Ectodermal cell (in vitro differentiated cells): ENCODE measurements at regions not wholly inside any gene's neighbourhood (a gene's known extent, or its start where the extent isn't known, plus 50 kb on each side); places are given as distances from the start of the nearest gene placed in this dataset.

Experiments
- H3K27ac ChIP-seq: 2 replicates; pipeline ENCODE4 v1.7.0; 2013; ENCODE audit warnings: mild to moderate bottlenecking, low read depth, low read length; ENCODE audit not compliant: insufficient read depth, poor library complexity, severe bottlenecking
- H3K27me3 ChIP-seq: 2 replicates; pipeline ENCODE4 v1.7.0; 2013; ENCODE audit warnings: mild to moderate bottlenecking, low read length; ENCODE audit not compliant: insufficient read depth, control insufficient read depth, poor library complexity, severe bottlenecking
- H3K36me3 ChIP-seq: one replicate; pipeline ENCODE4 v1.7.0; 2013; ENCODE audit warnings: low read length; ENCODE audit not compliant: control insufficient read depth, insufficient read depth
- H3K4me1 ChIP-seq: one replicate; pipeline ENCODE4 v1.7.0; 2013; ENCODE audit warnings: low read length; ENCODE audit not compliant: control insufficient read depth, insufficient read depth
- H3K4me3 ChIP-seq: 2 replicates; pipeline ENCODE4 v1.7.0; 2013; ENCODE audit warnings: low read depth, low read length, control low read depth; ENCODE audit not compliant: insufficient read depth
- H3K9me3 ChIP-seq: 2 replicates; pipeline ENCODE4 v1.7.0; 2013; ENCODE audit warnings: mild to moderate bottlenecking, low read length, moderate library complexity; ENCODE audit not compliant: control insufficient read depth
- WGBS, 2 experiments: methylation state at CpG; one replicate each; pipeline ENCODE4 v1.1.7; 2013; ENCODE audit warnings: missing lambda C conversion rate in 2 of 2; 5-methylcytosine and 5-hydroxymethylcytosine counted together

- no peak overlapping the region for H3K27ac ChIP-seq
- H3K4me3 ChIP-seq, result no peak overlapping the region
- H3K4me1 ChIP-seq, result no peaks in the 10 kb centered on the region
- H3K9me3 ChIP-seq, result no peaks in the 10 kb centered on the region
- no peaks in the 10 kb centered on the region for H3K36me3 ChIP-seq
- H3K27me3 ChIP-seq, result peaks cover 3% of the 10 kb centered on the region
These were observed 155.7 kb downstream of the SMAD6 start for GRCh38 chr15:66857694-66858093.

- WGBS, 2 experiments, result 71 to 72% methylated on average over 6 of the region's 7 CpGs
- no peaks in the 10 kb centered on the region for H3K4me1 ChIP-seq
- H3K27ac ChIP-seq, result no peak overlapping the region
- no peaks in the 10 kb centered on the region for H3K9me3 ChIP-seq
- H3K4me3 ChIP-seq, result no peak overlapping the region
- H3K27me3 ChIP-seq, result no peaks in the 10 kb centered on the region
- no peaks in the 10 kb centered on the region for H3K36me3 ChIP-seq
These were observed 156.6 kb downstream of the SMAD6 start for GRCh38 chr15:66858423-66859207.

- Histone ChIP-seq H3K36me3 (no peaks in the 10 kb centered on the region), H3K27me3 (no peaks in the 10 kb centered on the region), H3K9me3 (no peaks in the 10 kb centered on the region), H3K27ac (no peak overlapping the region), H3K4me3 (no peak overlapping the region), H3K4me1 (no peaks in the 10 kb centered on the region)
- WGBS, 2 experiments, result 89 to 92% methylated on average over 8 of the region's 8 CpGs
These were observed 157.7 kb downstream of the SMAD6 start for GRCh38 chr15:66859688-66860253.

GRCh38 chr15:66860844-66861243 lies 158.8 kb downstream of the SMAD6 start:
- Histone ChIP-seq H3K27ac (no peak overlapping the region), H3K4me3 (no peak overlapping the region), H3K36me3 (no peaks in the 10 kb centered on the region), H3K27me3 (no peaks in the 10 kb centered on the region), H3K9me3 (no peaks in the 10 kb centered on the region), H3K4me1 (no peaks in the 10 kb centered on the region)
- 91 to 93% methylated on average over 3 of the region's 3 CpGs for WGBS, 2 experiments

GRCh38 chr15:66862111-66862939 lies 160.3 kb downstream of the SMAD6 start:
- H3K4me3 ChIP-seq, result no peak overlapping the region
- no peaks in the 10 kb centered on the region for H3K27me3 ChIP-seq
- no peak overlapping the region for H3K27ac ChIP-seq
- H3K9me3 ChIP-seq, result no peaks in the 10 kb centered on the region
- 93 to 94% methylated on average over 10 of the region's 10 CpGs for WGBS, 2 experiments
- H3K36me3 ChIP-seq, result no peaks in the 10 kb centered on the region
- H3K4me1 ChIP-seq, result no peaks in the 10 kb centered on the region

- Histone ChIP-seq H3K9me3 (no peaks in the 10 kb centered on the region), H3K27me3 (no peaks in the 10 kb centered on the region), H3K4me1 (no peaks in the 10 kb centered on the region), H3K27ac (no peak overlapping the region), H3K4me3 (no peak overlapping the region), H3K36me3 (no peaks in the 10 kb centered on the region)
- WGBS, 2 experiments, result 17 to 24% methylated on average over 9 of the region's 9 CpGs
These were observed 160.9 kb downstream of the SMAD6 start for GRCh38 chr15:66862940-66863335.

- 79 to 84% methylated on average over 2 of the region's 2 CpGs for WGBS, 2 experiments
- H3K27ac ChIP-seq, result no peak overlapping the region
- H3K9me3 ChIP-seq, result no peaks in the 10 kb centered on the region
- H3K4me1 ChIP-seq, result no peaks in the 10 kb centered on the region
- no peaks in the 10 kb centered on the region for H3K36me3 ChIP-seq
- no peak overlapping the region for H3K4me3 ChIP-seq
- H3K27me3 ChIP-seq, result no peaks in the 10 kb centered on the region
These were observed 161.5 kb downstream of the SMAD6 start for GRCh38 chr15:66863390-66864085.

GRCh38 chr15:66864086-66864830 lies 162.2 kb downstream of the SMAD6 start:
- no peaks in the 10 kb centered on the region for H3K36me3 ChIP-seq
- H3K4me3 ChIP-seq, result no peak overlapping the region
- H3K27ac ChIP-seq, result no peak overlapping the region
- H3K27me3 ChIP-seq, result no peaks in the 10 kb centered on the region
- WGBS, 2 experiments, result 94 to 96% methylated on average over 9 of the region's 9 CpGs
- H3K9me3 ChIP-seq, result no peaks in the 10 kb centered on the region
- H3K4me1 ChIP-seq, result no peaks in the 10 kb centered on the region

- Histone ChIP-seq H3K9me3 (no peaks in the 10 kb centered on the region), H3K4me1 (no peaks in the 10 kb centered on the region), H3K4me3 (no peak overlapping the region), H3K27me3 (no peaks in the 10 kb centered on the region), H3K36me3 (no peaks in the 10 kb centered on the region), H3K27ac (no peak overlapping the region)
- WGBS, 2 experiments, result 94 to 95% methylated on average over 4 of the region's 4 CpGs
These were observed 162.8 kb downstream of the SMAD6 start for GRCh38 chr15:66864871-66865281.
